PC-3 (cell line): ENCODE measurements at regions not wholly inside any gene's neighbourhood (a gene's known extent, or its start where the extent isn't known, plus 50 kb on each side); places are given as distances from the start of the nearest gene placed in this dataset.

Experiments
- ATAC-seq: fragments of 200-7000 bp; cut with Tn5 transposase; 2 replicates; pipeline ENCODE4 v1.9.1; 2020; ENCODE audit warnings: mild to moderate bottlenecking, moderate library complexity
- BruUV-seq: library from RNA; stranded (reverse); fragments of 400-500 nt; replicated peaks from 2 replicates; lab custom pipeline; 2021; lab: Mats Ljungman, UMichigan
- CTCF ChIA-PET: fragments of 300-600 bp; sonication (Branson Sonifier 250); formaldehyde crosslinking; loops from one replicate; lab custom pipeline; 2022; ENCODE audit warnings: antibody characterized with exemption; lab: Charles Lee
- POLR2A ChIA-PET: fragments of 300-600 bp; sonication (Branson Sonifier 250); formaldehyde crosslinking; loops from one replicate; lab custom pipeline; 2022; ENCODE audit warnings: antibody characterized with exemption; ENCODE audit not compliant: unreplicated experiment; lab: Charles Lee
- DNase-seq: peaks from one replicate; pipeline ENCODE4 v3.0.0-alpha.2; 2015
- H2AFZ ChIP-seq: fragments of 300-600 bp; sonication (generic); 2 replicates; pipeline ENCODE4 v1.6.0; 2016; ENCODE audit warnings: antibody characterized with exemption, low read length
- H3F3A ChIP-seq: fragments of 300-600 bp; sonication (generic); one replicate; pipeline ENCODE4 v1.6.0; 2017; ENCODE audit warnings: antibody characterized with exemption, low read length, control low read depth, mild to moderate bottlenecking; ENCODE audit not compliant: unreplicated experiment
- H3K27ac ChIP-seq: fragments of 300-600 bp; sonication (generic); 2 replicates; pipeline ENCODE4 v1.5.1; 2016; ENCODE audit warnings: mild to moderate bottlenecking, low read length
- H3K27me3 ChIP-seq: fragments of 300-600 bp; sonication (generic); 2 replicates; pipeline ENCODE4 v1.6.1; 2016; ENCODE audit warnings: low read length, mixed read lengths
- H3K36me3 ChIP-seq: fragments of 300-600 bp; sonication (generic); 2 replicates; pipeline ENCODE4 v1.6.1; 2016; ENCODE audit warnings: low read depth, mixed run types, low read length, mixed read lengths
- H3K4me1 ChIP-seq: fragments of 300-600 bp; sonication (generic); 2 replicates; pipeline ENCODE4 v1.5.1; 2016; ENCODE audit warnings: low read length; ENCODE audit not compliant: insufficient read depth
- H3K4me2 ChIP-seq: fragments of 300-600 bp; sonication (generic); 2 replicates; pipeline ENCODE4 v1.6.0; 2016; ENCODE audit warnings: low read length
- H3K4me3 ChIP-seq: fragments of 300-600 bp; sonication (generic); 2 replicates; pipeline ENCODE4 v1.5.1; 2016; ENCODE audit warnings: mild to moderate bottlenecking, low read length, mixed read lengths
- H3K79me2 ChIP-seq: fragments of 300-600 bp; sonication (generic); 2 replicates; pipeline ENCODE4 v1.6.1; 2017; ENCODE audit warnings: low read length, mixed read lengths
- H3K9ac ChIP-seq: fragments of 300-600 bp; sonication (generic); 2 replicates; pipeline ENCODE4 v1.6.0; 2016; ENCODE audit warnings: mild to moderate bottlenecking, low read length
- H3K9me2 ChIP-seq: fragments of 300-600 bp; sonication (generic); replicated peaks from 2 replicates; pipeline ENCODE4 v1.6.1; 2016; ENCODE audit warnings: mixed run types, low read length, mixed read lengths
- H3K9me3 ChIP-seq: fragments of 300-600 bp; sonication (generic); 2 replicates; pipeline ENCODE4 v1.6.1; 2016; ENCODE audit warnings: low read length, mixed read lengths
- H4K20me1 ChIP-seq: fragments of 300-600 bp; sonication (generic); 2 replicates; pipeline ENCODE4 v1.6.1; 2016; ENCODE audit warnings: low read length, mixed read lengths
- CTCF ChIP-seq: fragments of 300-600 bp; sonication (generic); conservative IDR thresholded peaks from 2 replicates; pipeline ENCODE4 v1.5.1; 2017; ENCODE audit warnings: antibody characterized with exemption, low read depth, mild to moderate bottlenecking, low read length
- EZH2 ChIP-seq: fragments of 300-600 bp; sonication (generic); IDR thresholded peaks from one replicate; pipeline ENCODE4 v1.6.1; 2017; ENCODE audit warnings: antibody characterized with exemption, mild to moderate bottlenecking, low read length; ENCODE audit not compliant: unreplicated experiment
- EZH2phosphoT487 ChIP-seq: fragments of 300-600 bp; sonication (generic); IDR thresholded peaks from 2 replicates; pipeline ENCODE4 v1.6.1; 2018; ENCODE audit warnings: mild to moderate bottlenecking, antibody characterized with exemption, low read length, borderline replicate concordance
- intact Hi-C: fragments of 100-400 bp; cut with micrococcal nuclease; formaldehyde crosslinking; loops from 2 replicates; pipeline ENCODE4 v1.9.0; 2023

GRCh38 chr14:66315098-66315497 is 171.1 kb upstream of the CCDC196 start:
- Histone ChIP-seq H3F3A (no peaks in the 10 kb centered on the region), H3K9me2 (no peaks in the 10 kb centered on the region), H3K4me1 (no peaks in the 10 kb centered on the region), H4K20me1 (no peaks in the 10 kb centered on the region), H3K36me3 (no peaks in the 10 kb centered on the region), H3K27ac (no peak overlapping the region), H2AFZ (no peak overlapping the region), H3K27me3 (peaks cover 15% of the 10 kb centered on the region; the same call in 1 of the 2 replicates), H3K4me2 (no peak overlapping the region), H3K9me3 (no peaks in the 10 kb centered on the region; the same call in 1 of the 2 replicates), H3K4me3 (no peak overlapping the region), H3K9ac (no peak overlapping the region), H3K79me2 (no peaks in the 10 kb centered on the region)
- CTCF ChIA-PET = no interaction called here
- POLR2A ChIA-PET = no interaction called here
- intact Hi-C loops = no loop called here
- DNase-seq (no peak), ATAC-seq (no peak)
- BruUV-seq = no TSS peak
- TF ChIP-seq EZH2 (no peak), CTCF (no peak), EZH2phosphoT487 (no peak)

GRCh38 chr14:66315548-66315947 is 170.6 kb upstream of the CCDC196 start:
- H3K9me2 ChIP-seq = no peaks in the 10 kb centered on the region
- peaks cover 15% of the 10 kb centered on the region; the same call in 1 of the 2 replicates for H3K27me3 ChIP-seq
- intact Hi-C loops = no loop called here
- DNase-seq = no peak
- H2AFZ ChIP-seq = no peak overlapping the region
- ChIA-PET POLR2A (no interaction called here), CTCF (no interaction called here)
- no peaks in the 10 kb centered on the region for H3K4me1 ChIP-seq
- TF ChIP-seq EZH2phosphoT487 (no peak), CTCF (0 out of 2 replicates have a peak, but pooled peaks have one; percentile 22), EZH2 (no peak)
- ATAC-seq = no peak; the same call in 1 of the 2 replicates
- H3K27ac ChIP-seq = no peak overlapping the region
- H3K36me3 ChIP-seq = no peaks in the 10 kb centered on the region
- no peak overlapping the region for H3K4me3 ChIP-seq
- no peaks in the 10 kb centered on the region for H3F3A ChIP-seq
- no peak overlapping the region for H3K4me2 ChIP-seq
- H3K79me2 ChIP-seq = no peaks in the 10 kb centered on the region
- no TSS peak for BruUV-seq
- H4K20me1 ChIP-seq = no peaks in the 10 kb centered on the region
- no peak overlapping the region for H3K9ac ChIP-seq
- H3K9me3 ChIP-seq = no peaks in the 10 kb centered on the region; the same call in 1 of the 2 replicates

- no peak overlapping the region for H3K4me2 ChIP-seq
- no peak overlapping the region for H3K9ac ChIP-seq
- no peaks in the 10 kb centered on the region for H3K36me3 ChIP-seq
- H3K79me2 ChIP-seq = no peaks in the 10 kb centered on the region
- ATAC-seq (no peak), DNase-seq (no peak)
- no peak overlapping the region for H3K4me3 ChIP-seq
- no peak overlapping the region for H3K27ac ChIP-seq
- H4K20me1 ChIP-seq = no peaks in the 10 kb centered on the region
- POLR2A ChIA-PET = no interaction called here
- no peaks in the 10 kb centered on the region for H3K9me2 ChIP-seq
- TF ChIP-seq CTCF (no peak), EZH2 (no peak), EZH2phosphoT487 (no peak)
- BruUV-seq = no TSS peak
- no peaks in the 10 kb centered on the region for H3F3A ChIP-seq
- H3K9me3 ChIP-seq = no peaks in the 10 kb centered on the region; the same call in 1 of the 2 replicates
- peaks cover 25% of the 10 kb centered on the region; the same call in 1 of the 2 replicates for H3K27me3 ChIP-seq
- H3K4me1 ChIP-seq = no peaks in the 10 kb centered on the region
- CTCF ChIA-PET = no interaction called here
- H2AFZ ChIP-seq = no peak overlapping the region
- intact Hi-C loops = no loop called here
These were observed 163.6 kb upstream of the CCDC196 start for GRCh38 chr14:66322564-66322963.
